SH-SY5Y (cell line): ENCODE measurements at regions not wholly inside any gene's neighbourhood (a gene's known extent, or its start where the extent isn't known, plus 50 kb on each side); places are given as distances from the start of the nearest gene placed in this dataset.

Source experiments
- GATA2 ChIP-seq: IDR thresholded peaks from 2 replicates; pipeline ENCODE4 v1.6.1; 2011; ENCODE audit warnings: mild to moderate bottlenecking, low read depth, low read length
- GATA3 ChIP-seq: IDR thresholded peaks from 2 replicates; pipeline ENCODE4 v1.6.1; 2011; ENCODE audit warnings: low read depth, mild to moderate bottlenecking, low read length, moderate library complexity

GRCh38 chr2:23159746-23160405 is 225.1 kb upstream of the KLHL29 start:
- TF ChIP-seq GATA2 = no peak
- no peak for TF ChIP-seq GATA3

DNA sequence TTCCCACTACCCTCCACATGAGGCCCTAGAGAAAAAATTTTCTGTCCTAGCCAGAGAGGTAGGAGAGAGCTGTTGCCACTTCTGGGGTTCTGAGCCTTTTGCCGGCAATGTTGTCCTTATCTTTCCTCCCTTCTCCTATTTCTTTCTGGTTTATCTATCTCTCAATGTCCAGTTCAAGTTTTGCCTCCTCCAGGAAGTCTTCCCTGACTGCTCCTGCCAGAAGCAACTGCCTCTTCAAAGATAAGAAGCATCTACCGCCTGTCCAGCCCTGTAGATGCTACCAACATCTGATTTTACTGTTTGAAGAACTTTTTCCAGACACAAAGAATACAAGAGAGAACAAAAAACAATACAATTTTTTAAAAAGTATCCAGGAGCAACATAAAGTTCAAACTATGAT is 220.8 kb upstream of the KLHL29 start:
- TF ChIP-seq GATA3 = no peak
- TF ChIP-seq GATA2 = no peak

DNA sequence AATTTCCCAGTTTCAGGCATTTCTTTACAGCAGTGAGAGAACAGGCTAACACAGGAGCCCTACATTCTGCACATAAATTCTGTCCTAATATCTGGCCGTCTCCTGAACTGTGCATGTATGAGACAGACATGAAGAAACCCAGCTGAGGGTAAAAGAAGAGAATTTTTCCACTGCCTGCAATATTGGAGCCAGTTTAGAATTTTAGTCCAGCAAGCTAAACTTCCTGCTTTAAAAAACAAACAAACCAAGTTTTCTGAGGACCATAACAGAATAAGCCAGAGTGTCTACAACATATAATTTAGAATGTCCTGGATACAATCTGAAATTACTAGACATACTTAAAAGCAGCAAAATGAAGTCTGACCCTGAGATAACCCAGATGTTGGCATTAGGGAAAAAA is 215.1 kb upstream of the KLHL29 start:
- TF ChIP-seq GATA2 = no peak
- TF ChIP-seq GATA3 = no peak

DNA sequence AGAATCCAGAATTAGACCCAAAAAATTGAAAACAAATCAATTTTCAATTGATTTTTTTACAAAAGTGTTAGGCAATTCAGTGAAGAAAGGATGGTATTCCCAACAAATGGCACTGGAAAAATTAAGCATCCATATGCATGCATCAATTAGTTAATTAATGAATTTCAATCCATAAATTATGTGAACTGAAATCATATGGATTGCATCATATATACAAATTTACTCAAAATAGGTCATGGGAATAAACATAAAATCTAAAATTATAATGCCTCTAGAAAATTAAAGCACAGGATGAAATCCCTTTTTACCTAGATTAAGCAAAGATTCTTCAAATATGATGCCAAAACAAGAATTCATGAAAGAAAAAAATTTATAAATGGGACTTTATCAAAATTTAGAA is 213.9 kb upstream of the KLHL29 start:
- TF ChIP-seq GATA3 (no peak), GATA2 (no peak)

DNA sequence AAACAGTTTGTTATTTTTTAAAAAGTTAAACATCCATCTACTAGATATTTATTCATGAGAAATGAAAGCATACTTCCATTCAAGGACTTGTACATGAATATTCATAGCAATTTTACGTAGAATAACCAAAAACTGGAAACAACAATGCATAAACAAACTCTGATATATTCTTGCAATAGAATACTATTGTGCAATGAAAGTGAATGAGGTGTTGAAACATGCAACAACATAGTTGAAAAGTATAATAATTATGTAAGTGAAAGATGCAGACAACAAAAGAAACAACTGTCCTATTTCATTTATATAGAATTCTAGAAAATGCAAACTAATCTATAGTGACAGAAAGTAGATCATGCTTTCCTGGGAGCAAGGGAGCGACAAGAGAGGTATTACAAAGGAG is 206.6 kb upstream of the KLHL29 start:
- TF ChIP-seq GATA3 (no peak), GATA2 (no peak)

DNA sequence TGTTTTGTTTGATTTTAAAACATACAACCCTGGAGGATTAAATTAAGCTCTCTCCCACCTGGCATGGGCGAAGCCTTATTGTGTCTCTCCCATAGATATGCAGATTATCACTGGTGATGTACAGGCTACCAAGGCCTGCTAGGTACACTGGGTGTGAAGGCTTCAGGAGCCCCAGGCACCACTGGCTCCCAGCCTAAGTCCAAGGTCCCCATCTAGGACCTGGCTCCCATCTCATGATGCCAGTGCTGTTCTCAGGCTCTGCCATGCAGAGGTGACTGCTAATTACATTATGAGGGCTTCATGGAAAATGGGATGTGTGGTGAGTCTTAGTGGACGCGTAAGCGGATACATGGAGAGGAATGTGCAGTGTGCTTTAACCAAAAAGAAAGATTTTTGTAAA is 201.2 kb upstream of the KLHL29 start:
- TF ChIP-seq GATA2 = no peak
- no peak for TF ChIP-seq GATA3

GRCh38 chr2:23198316-23199114 is 186.5 kb upstream of the KLHL29 start:
- no peak for TF ChIP-seq GATA3
- no peak for TF ChIP-seq GATA2

GRCh38 chr2:23199115-23199918 is 185.7 kb upstream of the KLHL29 start:
- TF ChIP-seq GATA2 (no peak), GATA3 (no peak)

DNA sequence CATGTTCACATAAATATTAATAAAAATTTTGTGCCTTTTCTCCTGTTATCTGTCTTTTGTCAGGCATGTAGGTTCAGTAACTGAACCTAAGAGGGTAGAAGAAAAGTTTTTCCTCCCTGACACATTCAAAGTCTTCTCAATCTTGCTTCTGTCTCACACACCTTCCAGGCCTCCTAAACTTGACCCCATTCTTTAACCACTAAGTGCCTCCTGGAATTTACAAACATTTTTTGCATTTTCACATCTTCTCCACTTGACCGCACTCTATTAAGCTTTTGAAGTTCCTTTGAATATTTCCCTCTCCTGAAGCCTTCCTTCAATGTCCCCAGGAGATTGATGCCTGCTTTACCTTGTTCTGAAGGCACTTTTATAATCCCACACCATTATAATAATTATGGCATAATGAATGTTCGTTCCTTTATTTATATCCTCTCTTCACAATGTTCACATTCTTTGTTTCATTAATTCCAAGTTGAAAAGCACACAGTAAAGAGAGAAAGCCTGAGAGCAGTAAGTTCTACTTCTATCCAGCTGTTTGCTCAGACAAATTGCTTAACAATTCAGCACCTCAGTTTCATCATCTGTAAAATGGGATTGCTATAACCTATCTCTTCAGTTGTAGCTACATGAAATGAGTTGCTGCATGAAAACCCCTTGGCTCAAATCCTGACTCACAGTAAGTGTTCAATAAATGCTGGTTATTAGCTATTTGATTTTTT is 184.8 kb upstream of the KLHL29 start:
- no peak for TF ChIP-seq GATA3
- no peak for TF ChIP-seq GATA2

DNA sequence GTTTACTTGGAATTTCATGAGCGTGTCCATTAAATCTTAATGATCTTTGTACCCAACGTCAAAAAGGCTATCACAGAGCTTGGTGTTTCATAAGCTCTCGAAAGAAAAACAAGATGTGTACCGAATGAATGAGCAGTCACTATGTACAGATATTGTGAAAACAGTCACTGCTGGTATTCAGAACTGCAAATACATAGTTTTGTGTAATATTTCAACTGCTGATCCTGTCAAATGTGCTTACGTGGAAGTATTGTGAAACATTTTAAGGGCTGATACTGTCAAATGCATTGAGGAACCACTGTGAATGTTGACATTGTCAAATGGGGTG is 184.2 kb upstream of the KLHL29 start:
- no peak for TF ChIP-seq GATA2
- no peak for TF ChIP-seq GATA3

DNA sequence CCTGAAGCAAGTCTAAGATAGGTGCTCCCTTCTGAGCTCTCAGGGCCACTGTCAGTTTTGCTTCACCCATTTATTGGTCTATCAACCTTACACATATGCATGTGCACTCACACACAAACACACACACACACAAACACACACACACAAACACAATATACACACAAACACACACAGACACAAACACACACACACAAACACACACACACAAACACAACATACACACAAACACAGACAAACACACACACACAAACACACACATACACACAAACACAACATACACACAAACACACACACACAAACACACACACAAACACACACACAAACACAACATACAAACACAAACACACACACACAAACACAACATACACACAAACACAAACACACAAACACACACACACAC is 181.6 kb upstream of the KLHL29 start:
- no peak for TF ChIP-seq GATA2
- TF ChIP-seq GATA3 = no peak

DNA sequence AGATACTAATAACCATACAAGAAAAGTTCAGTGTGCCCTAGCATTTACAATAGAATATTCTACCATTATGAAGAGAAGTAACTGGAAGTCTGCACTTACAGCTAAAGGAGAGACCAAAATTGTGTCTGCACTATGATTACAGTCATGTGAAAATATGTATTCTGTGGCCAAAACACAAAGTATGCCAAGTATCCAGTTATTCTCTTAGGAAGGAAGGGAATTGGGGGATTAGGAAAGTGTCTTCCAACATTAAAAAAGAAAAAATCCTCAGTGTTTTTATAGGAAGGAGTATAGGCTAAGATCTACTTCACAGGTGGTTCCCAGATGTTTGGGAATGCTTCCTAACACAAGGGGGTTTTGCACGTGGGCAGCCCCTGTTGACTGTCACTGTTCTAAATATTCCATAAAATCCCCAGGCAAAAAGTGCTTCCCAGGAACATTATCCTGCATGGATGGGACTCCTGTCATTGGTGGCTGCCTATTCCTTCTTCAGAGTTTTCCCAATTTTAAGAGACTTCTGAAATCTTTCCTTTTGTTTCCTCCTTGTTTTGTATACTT is 180.2 kb upstream of the KLHL29 start:
- TF ChIP-seq GATA2 = no peak
- TF ChIP-seq GATA3 = no peak

DNA sequence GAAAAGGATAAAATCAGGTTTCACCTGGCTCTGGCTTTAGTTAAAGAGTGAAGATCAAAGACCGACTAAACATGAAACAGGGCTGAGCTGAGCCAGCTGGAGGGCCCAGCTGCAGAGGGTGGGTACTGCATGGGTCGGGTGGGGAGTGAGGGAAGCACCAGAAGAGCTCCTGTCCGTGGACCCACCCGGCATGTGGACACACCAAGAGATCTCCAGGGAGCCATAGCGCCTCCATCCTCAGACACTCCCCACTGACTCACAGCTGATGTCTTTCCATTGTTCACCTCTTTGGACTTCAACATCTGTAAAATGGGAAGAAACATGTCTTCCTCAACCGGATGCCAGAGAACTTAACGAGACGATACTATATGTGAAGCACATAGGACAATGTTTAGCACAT is 178.3 kb upstream of the KLHL29 start:
- TF ChIP-seq GATA3 (no peak), GATA2 (no peak)

GRCh38 chr2:23207871-23208270 is 177.1 kb upstream of the KLHL29 start:
- TF ChIP-seq GATA3 (no peak), GATA2 (no peak)
